ENCODE measurements at regions not wholly inside any gene's neighbourhood (a gene's known extent, or its start where the extent isn't known, plus 50 kb on each side); places are given as distances from the start of the nearest gene placed in this dataset.

- Mint-ChIP-seq H3K4me1 (ENCODE audit: low read depth in 2 of 2) (no peaks in the 10 kb centered on the region), H3K4me3 (no peak overlapping the region), H3K27me3 (no peaks in the 10 kb centered on the region), H3K27ac (no peak overlapping the region), H3K36me3 (no peaks in the 10 kb centered on the region), H3K9me3 (peaks cover 14% of the 10 kb centered on the region)
- DNase-seq (ENCODE audit: low spot score) (no peak), ATAC-seq (no peak)
Measured at GRCh38 chr7:124457841-124458240, 307.8 kb downstream of the GPR37 start.

GRCh38 chr7:124456286-124456685 lies 309.3 kb downstream of the GPR37 start:
- Mint-ChIP-seq H3K4me1 (ENCODE audit: low read depth in 2 of 2) (no peaks in the 10 kb centered on the region), H3K4me3 (no peak overlapping the region), H3K36me3 (no peaks in the 10 kb centered on the region), H3K9me3 (peaks cover 11% of the 10 kb centered on the region), H3K27ac (no peak overlapping the region), H3K27me3 (no peaks in the 10 kb centered on the region)
- ATAC-seq (no peak), DNase-seq (ENCODE audit: low spot score) (no peak)

- Mint-ChIP-seq H3K4me3 (no peak overlapping the region), H3K4me1 (ENCODE audit: low read depth in 2 of 2) (no peaks in the 10 kb centered on the region), H3K36me3 (no peaks in the 10 kb centered on the region), H3K9me3 (peaks cover 10% of the 10 kb centered on the region), H3K27me3 (no peaks in the 10 kb centered on the region), H3K27ac (no peak overlapping the region)
- no peak for DNase-seq (ENCODE audit: low spot score)
- ATAC-seq = no peak
Measured at GRCh38 chr7:124452186-124452585, 313.4 kb downstream of the GPR37 start.

GRCh38 chr7:124449896-124450295 lies 315.7 kb downstream of the GPR37 start:
- no peak for DNase-seq (ENCODE audit: low spot score)
- H3K27ac Mint-ChIP-seq = no peak overlapping the region
- no peak for ATAC-seq
- no peaks in the 10 kb centered on the region for H3K27me3 Mint-ChIP-seq
- peaks cover 3% of the 10 kb centered on the region for H3K9me3 Mint-ChIP-seq
- H3K36me3 Mint-ChIP-seq = no peaks in the 10 kb centered on the region
- H3K4me3 Mint-ChIP-seq = no peak overlapping the region
- no peaks in the 10 kb centered on the region for H3K4me1 Mint-ChIP-seq (ENCODE audit: low read depth in 2 of 2)

- H3K27me3 Mint-ChIP-seq = no peaks in the 10 kb centered on the region
- H3K4me3 Mint-ChIP-seq = no peak overlapping the region
- no peak overlapping the region for H3K27ac Mint-ChIP-seq
- no peaks in the 10 kb centered on the region for H3K36me3 Mint-ChIP-seq
- no peak for DNase-seq (ENCODE audit: low spot score)
- no peak for ATAC-seq
- H3K4me1 Mint-ChIP-seq (ENCODE audit: low read depth in 2 of 2) = no peaks in the 10 kb centered on the region
- peaks cover 7% of the 10 kb centered on the region for H3K9me3 Mint-ChIP-seq
Measured at GRCh38 chr7:124444696-124445480, 320.7 kb downstream of the GPR37 start.

- no peak overlapping the region for H3K27ac Mint-ChIP-seq
- no peak overlapping the region for H3K4me3 Mint-ChIP-seq
- no peaks in the 10 kb centered on the region for H3K36me3 Mint-ChIP-seq
- no peaks in the 10 kb centered on the region for H3K27me3 Mint-ChIP-seq
- no peak for ATAC-seq
- DNase-seq (ENCODE audit: low spot score) = no peak
- no peaks in the 10 kb centered on the region for H3K4me1 Mint-ChIP-seq (ENCODE audit: low read depth in 2 of 2)
- peaks cover 7% of the 10 kb centered on the region for H3K9me3 Mint-ChIP-seq
Measured at GRCh38 chr7:124443762-124444161, 321.8 kb downstream of the GPR37 start.

- no peaks in the 10 kb centered on the region for H3K4me1 Mint-ChIP-seq (ENCODE audit: low read depth in 2 of 2)
- H3K27me3 Mint-ChIP-seq = no peaks in the 10 kb centered on the region
- no peak overlapping the region for H3K27ac Mint-ChIP-seq
- peaks cover 8% of the 10 kb centered on the region for H3K9me3 Mint-ChIP-seq
- H3K36me3 Mint-ChIP-seq = no peaks in the 10 kb centered on the region
- H3K4me3 Mint-ChIP-seq = no peak overlapping the region
- ATAC-seq (no peak), DNase-seq (ENCODE audit: low spot score) (no peak)
Measured at GRCh38 chr7:124440081-124440480, 325.5 kb downstream of the GPR37 start.

GRCh38 chr7:124432009-124432578 lies 333.5 kb downstream of the GPR37 start:
- H3K27me3 Mint-ChIP-seq = no peaks in the 10 kb centered on the region
- DNase-seq (ENCODE audit: low spot score) (no peak), ATAC-seq (no peak)
- no peak overlapping the region for H3K4me3 Mint-ChIP-seq
- no peaks in the 10 kb centered on the region for H3K36me3 Mint-ChIP-seq
- H3K27ac Mint-ChIP-seq = no peak overlapping the region
- H3K9me3 Mint-ChIP-seq = peaks cover 6% of the 10 kb centered on the region
- H3K4me1 Mint-ChIP-seq (ENCODE audit: low read depth in 2 of 2) = no peaks in the 10 kb centered on the region

GRCh38 chr7:124429923-124430322 lies 335.7 kb downstream of the GPR37 start:
- Mint-ChIP-seq H3K27ac (no peak overlapping the region), H3K36me3 (no peaks in the 10 kb centered on the region), H3K4me1 (ENCODE audit: low read depth in 2 of 2) (no peaks in the 10 kb centered on the region), H3K4me3 (no peak overlapping the region), H3K27me3 (no peaks in the 10 kb centered on the region), H3K9me3 (peaks cover 3% of the 10 kb centered on the region)
- ATAC-seq (no peak), DNase-seq (ENCODE audit: low spot score) (no peak)

GRCh38 chr7:124428781-124429180 lies 336.8 kb downstream of the GPR37 start:
- Mint-ChIP-seq H3K27me3 (no peaks in the 10 kb centered on the region), H3K4me3 (no peak overlapping the region), H3K4me1 (ENCODE audit: low read depth in 2 of 2) (no peaks in the 10 kb centered on the region), H3K36me3 (no peaks in the 10 kb centered on the region), H3K9me3 (peaks cover 3% of the 10 kb centered on the region), H3K27ac (no peak overlapping the region)
- ATAC-seq (no peak), DNase-seq (ENCODE audit: low spot score) (no peak)

GRCh38 chr7:124426621-124427020 lies 339.0 kb downstream of the GPR37 start:
- Mint-ChIP-seq H3K4me3 (no peak overlapping the region), H3K27me3 (no peaks in the 10 kb centered on the region), H3K9me3 (peaks cover 3% of the 10 kb centered on the region), H3K27ac (no peak overlapping the region), H3K4me1 (ENCODE audit: low read depth in 2 of 2) (no peaks in the 10 kb centered on the region), H3K36me3 (no peaks in the 10 kb centered on the region)
- no peak for ATAC-seq
- no peak for DNase-seq (ENCODE audit: low spot score)

GRCh38 chr7:124423863-124424262 lies 341.7 kb downstream of the GPR37 start:
- H3K9me3 Mint-ChIP-seq = peaks cover under 1% of the 10 kb centered on the region
- H3K4me3 Mint-ChIP-seq = no peak overlapping the region
- no peak for ATAC-seq
- H3K4me1 Mint-ChIP-seq (ENCODE audit: low read depth in 2 of 2) = no peaks in the 10 kb centered on the region
- DNase-seq (ENCODE audit: low spot score) = no peak
- no peak overlapping the region for H3K27ac Mint-ChIP-seq
- H3K27me3 Mint-ChIP-seq = no peaks in the 10 kb centered on the region
- H3K36me3 Mint-ChIP-seq = no peaks in the 10 kb centered on the region

- Mint-ChIP-seq H3K9me3 (peaks cover 7% of the 10 kb centered on the region), H3K4me3 (no peak overlapping the region), H3K27me3 (no peaks in the 10 kb centered on the region), H3K4me1 (ENCODE audit: low read depth in 2 of 2) (no peaks in the 10 kb centered on the region), H3K36me3 (no peaks in the 10 kb centered on the region), H3K27ac (no peak overlapping the region)
- ATAC-seq (no peak), DNase-seq (ENCODE audit: low spot score) (no peak)
Measured at GRCh38 chr7:124422081-124422480, 343.5 kb downstream of the GPR37 start.

GRCh38 chr7:124420367-124420766 lies 345.2 kb downstream of the GPR37 start:
- Mint-ChIP-seq H3K4me1 (ENCODE audit: low read depth in 2 of 2) (no peaks in the 10 kb centered on the region), H3K4me3 (no peak overlapping the region), H3K9me3 (peaks cover 7% of the 10 kb centered on the region), H3K36me3 (no peaks in the 10 kb centered on the region), H3K27me3 (no peaks in the 10 kb centered on the region), H3K27ac (no peak overlapping the region)
- DNase-seq (ENCODE audit: low spot score) (no peak), ATAC-seq (no peak)

- H3K27me3 Mint-ChIP-seq = no peaks in the 10 kb centered on the region
- H3K4me1 Mint-ChIP-seq (ENCODE audit: low read depth in 2 of 2) = no peaks in the 10 kb centered on the region
- no peaks in the 10 kb centered on the region for H3K36me3 Mint-ChIP-seq
- peaks cover 7% of the 10 kb centered on the region for H3K9me3 Mint-ChIP-seq
- no peak overlapping the region for H3K4me3 Mint-ChIP-seq
- ATAC-seq (no peak), DNase-seq (ENCODE audit: low spot score) (no peak)
- no peak overlapping the region for H3K27ac Mint-ChIP-seq
Measured at GRCh38 chr7:124413029-124413428, 352.6 kb downstream of the GPR37 start.

Measured in natural killer cell treated with Interleukin-12 subunit alpha and Interleukin-12 subunit beta and Interleukin-15 and Interleukin-18, amount 100 ng/mL, for 72 hours (primary cell).